Prostate gland (tissue), 2 donors: ENCODE measurements at regions not wholly inside any gene's neighbourhood (a gene's known extent, or its start where the extent isn't known, plus 50 kb on each side); places are given as distances from the start of the nearest gene placed in this dataset.
"Not testable (repeated sequence)": the region's sequence is repeated elsewhere in the genome, so short reads cannot be mapped to it uniquely, and the experiment has no call there.

ENCODE experiments used
- DNase-seq: peaks from one replicate; pipeline ENCODE4 v3.0.0-alpha.2; 2019; ENCODE audit warnings: low spot score
- H3K27ac ChIP-seq, 2 donors: fragments of 200-600 bp; sonication (generic); 2 replicates each; pipeline ENCODE4 v1.5.1; 2017 to 2019
- H3K27me3 ChIP-seq: fragments of 200-600 bp; sonication (generic); replicated peaks from 2 replicates; pipeline ENCODE4 v1.5.1; 2019; ENCODE audit not compliant: insufficient read depth
- H3K36me3 ChIP-seq, 2 donors: fragments of 200-600 bp; sonication (generic); 1 replicate in 1 of 2; 2 replicates in 1 of 2; pipeline versions ENCODE4 v1.5.1 to v1.8.1; 2017 to 2019
- H3K4me1 ChIP-seq: fragments of 200-600 bp; sonication (generic); replicated peaks from 2 replicates; pipeline ENCODE4 v1.5.1; 2019
- H3K4me3 ChIP-seq, 2 donors: fragments of 200-600 bp; sonication (generic); 2 replicates each; pipeline ENCODE4 v1.5.1; 2017 to 2019
- H3K9me3 ChIP-seq: fragments of 200-600 bp; sonication (generic); 2 replicates; pipeline ENCODE4 v1.5.1; 2017
- CTCF ChIP-seq, 4 experiments: fragments of 200-600 bp in 2 of 4; fragments of 450-650 bp in 2 of 4; sonication (generic) in 2 of 4; IDR thresholded peaks; 1 replicate in 3 of 4; 2 replicates in 1 of 4; pipeline ENCODE4 v1.5.1; 2016 to 2019; ENCODE audit warnings: antibody characterized with exemption in 4 of 4, mild to moderate bottlenecking in 2 of 4, moderate library complexity in 2 of 4
- POLR2A ChIP-seq: fragments of 450-650 bp; IDR thresholded peaks from one replicate; pipeline ENCODE4 v1.6.1; 2016; ENCODE audit warnings: antibody characterized with exemption, mild to moderate bottlenecking
- POLR2AphosphoS5 ChIP-seq: sonication (generic); formaldehyde crosslinking; IDR thresholded peaks from one replicate; pipeline ENCODE4 v1.6.1; 2017; ENCODE audit warnings: antibody characterized with exemption
- whole genome bisulfite sequencing: methylation state at CpG from one replicate; pipeline ENCODE4 v1.1.5; 2018; 5-methylcytosine and 5-hydroxymethylcytosine counted together
- intact Hi-C: fragments of 100-400 bp; cut with DNase I; formaldehyde crosslinking; loops from one replicate; pipeline ENCODE4 v1.14.2; 2022

GRCh38 chrY:7781501-7781900 lies 869.9 kb upstream of the AMELY start:
- no peaks in the 10 kb centered on the region for H3K9me3 ChIP-seq
- no peak overlapping the region for H3K27ac ChIP-seq
- H3K4me1 ChIP-seq: no peaks in the 10 kb centered on the region
- TF ChIP-seq CTCF (IDR thresholded peaks at IDR 0.05): no peak
- no peak for TF ChIP-seq POLR2A
- no peak for TF ChIP-seq POLR2AphosphoS5
- WGBS: 78% methylated on average over 2 of the region's 2 CpGs
- no peak overlapping the region for H3K4me3 ChIP-seq
- DNase-seq: no peak
- no peaks in the 10 kb centered on the region for H3K36me3 ChIP-seq
- H3K27me3 ChIP-seq: no peaks in the 10 kb centered on the region
- intact Hi-C loops: no loop called here

GRCh38 chrY:7775436-7775835 lies 863.9 kb upstream of the AMELY start:
- 52% methylated on average over 2 of the region's 2 CpGs for WGBS
- H3K9me3 ChIP-seq, intact Hi-C loops, H3K4me3 ChIP-seq, H3K27ac ChIP-seq, H3K27me3 ChIP-seq, H3K4me1 ChIP-seq, H3K36me3 ChIP-seq, DNase-seq: not testable (repeated sequence)

GRCh38 chrY:7771771-7772170 lies 860.2 kb upstream of the AMELY start:
- Histone ChIP-seq H3K27ac (no peak overlapping the region), H3K9me3 (no peaks in the 10 kb centered on the region), H3K36me3 (no peaks in the 10 kb centered on the region), H3K27me3 (no peaks in the 10 kb centered on the region), H3K4me1 (no peaks in the 10 kb centered on the region), H3K4me3 (no peak overlapping the region)
- intact Hi-C loops: no loop called here
- no peak for TF ChIP-seq CTCF (IDR thresholded peaks at IDR 0.05)
- no peak for TF ChIP-seq POLR2A
- TF ChIP-seq POLR2AphosphoS5: no peak
- no peak for DNase-seq

- Histone ChIP-seq H3K36me3 (no peaks in the 10 kb centered on the region), H3K4me3 (no peak overlapping the region), H3K4me1 (no peaks in the 10 kb centered on the region), H3K27ac (no peak overlapping the region), H3K9me3 (no peaks in the 10 kb centered on the region), H3K27me3 (no peaks in the 10 kb centered on the region)
- intact Hi-C loops: no loop called here
- TF ChIP-seq POLR2AphosphoS5 (no peak), CTCF (IDR thresholded peaks at IDR 0.05) (no peak), POLR2A (no peak)
- 89% methylated on average over 1 of the region's 1 CpG for WGBS
- DNase-seq: no peak
These were observed 858.3 kb upstream of the AMELY start for GRCh38 chrY:7769790-7770375.

GRCh38 chrY:7768901-7769300 lies 857.3 kb upstream of the AMELY start:
- 55% methylated on average over 1 of the region's 1 CpG for WGBS
- TF ChIP-seq CTCF (IDR thresholded peaks at IDR 0.05) (no peak), POLR2A (no peak)
- H3K27me3 ChIP-seq: no peaks in the 10 kb centered on the region
- no peak overlapping the region for H3K27ac ChIP-seq
- intact Hi-C loops: no loop called here
- no peaks in the 10 kb centered on the region for H3K9me3 ChIP-seq
- no peaks in the 10 kb centered on the region for H3K4me1 ChIP-seq
- no peak overlapping the region for H3K4me3 ChIP-seq
- DNase-seq: no peak
- no peaks in the 10 kb centered on the region for H3K36me3 ChIP-seq
